HG02973 (cell line): ENCODE measurements at regions not wholly inside any gene's neighbourhood (a gene's known extent, or its start where the extent isn't known, plus 50 kb on each side); places are given as distances from the start of the nearest gene placed in this dataset.

Source experiments
- ATAC-seq: cut with Tn5 transposase; IDR thresholded peaks from one replicate; pipeline ENCODE4 v1.9.1; 2021; ENCODE audit warnings: moderate library complexity; ENCODE audit not compliant: unreplicated experiment

DNA sequence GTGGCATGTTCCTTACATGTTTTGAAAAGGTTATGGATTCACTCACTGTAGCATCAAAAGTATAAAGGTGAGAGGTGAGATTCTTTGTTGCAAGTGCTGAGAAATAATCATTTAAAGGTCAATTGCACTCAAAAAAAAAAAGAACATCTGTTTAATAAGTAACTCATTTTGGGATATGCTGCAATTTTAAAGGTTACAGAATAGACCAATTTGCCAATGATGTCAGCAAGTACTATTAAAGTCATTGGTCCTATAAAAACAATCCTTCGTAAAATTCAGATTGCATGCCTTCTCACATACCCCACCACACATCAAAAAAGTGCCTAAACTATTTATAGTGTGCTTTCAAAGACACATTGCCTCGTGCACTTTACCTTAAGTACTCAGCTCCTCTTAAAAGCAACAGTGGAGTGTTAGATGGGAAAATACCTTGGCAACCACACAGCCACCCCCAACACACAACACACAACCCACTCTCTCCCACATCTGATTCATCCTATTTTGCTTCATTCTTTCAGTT, 218.2 kb upstream of the ADGRL2 start:
- no peak for ATAC-seq

DNA sequence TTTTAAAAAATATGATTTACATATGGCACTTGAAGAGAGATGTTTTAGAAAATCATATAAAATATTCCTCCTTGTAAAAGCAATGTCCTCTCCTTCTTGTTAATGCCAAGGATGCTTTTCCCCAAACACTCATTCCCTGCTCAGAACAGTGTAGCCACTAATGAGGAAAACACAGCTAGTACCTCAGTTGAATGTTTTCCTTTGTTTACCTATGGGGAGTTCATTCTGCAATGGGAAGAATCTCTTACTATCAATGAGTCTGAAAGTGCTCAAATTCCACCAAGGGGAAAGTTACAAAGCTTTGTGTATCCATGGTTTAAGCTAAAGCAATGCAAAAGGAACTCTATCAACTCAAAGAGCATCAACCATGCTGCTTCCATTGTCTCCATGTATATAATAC, 221.9 kb upstream of the ADGRL2 start:
- ATAC-seq = no peak

DNA sequence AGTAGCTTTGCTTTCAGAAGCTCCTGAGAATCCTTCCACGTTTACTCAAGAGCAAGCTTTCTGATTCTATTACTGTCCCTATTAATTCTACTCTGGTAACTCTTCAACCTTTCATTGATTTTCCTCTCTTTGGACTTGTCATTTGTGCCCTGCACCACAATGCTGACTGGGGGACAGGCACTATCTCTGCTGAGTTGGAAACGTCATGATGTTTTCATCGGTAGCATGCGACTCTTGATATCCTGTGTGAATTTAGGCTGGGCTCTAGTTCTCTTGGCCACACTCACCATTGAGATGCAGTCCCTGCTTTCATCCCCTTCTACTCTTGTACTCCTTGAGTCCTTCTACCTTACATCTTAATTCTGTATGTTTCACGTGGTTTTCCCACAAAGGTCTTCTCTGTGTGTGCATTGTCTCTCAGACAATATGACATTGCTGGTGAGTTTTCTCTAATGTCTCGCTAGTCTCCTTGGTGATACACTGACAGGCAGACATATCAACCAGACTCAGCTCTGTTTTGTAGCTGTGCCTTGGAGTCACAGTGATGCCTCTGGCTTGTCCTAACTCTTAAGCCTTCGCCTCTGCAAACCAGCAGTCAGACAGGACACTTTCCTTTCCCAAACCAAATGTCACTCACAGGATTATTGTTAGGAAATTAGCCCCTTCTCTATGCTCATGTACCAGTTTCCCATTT, 223.6 kb upstream of the ADGRL2 start:
- no peak for ATAC-seq

DNA sequence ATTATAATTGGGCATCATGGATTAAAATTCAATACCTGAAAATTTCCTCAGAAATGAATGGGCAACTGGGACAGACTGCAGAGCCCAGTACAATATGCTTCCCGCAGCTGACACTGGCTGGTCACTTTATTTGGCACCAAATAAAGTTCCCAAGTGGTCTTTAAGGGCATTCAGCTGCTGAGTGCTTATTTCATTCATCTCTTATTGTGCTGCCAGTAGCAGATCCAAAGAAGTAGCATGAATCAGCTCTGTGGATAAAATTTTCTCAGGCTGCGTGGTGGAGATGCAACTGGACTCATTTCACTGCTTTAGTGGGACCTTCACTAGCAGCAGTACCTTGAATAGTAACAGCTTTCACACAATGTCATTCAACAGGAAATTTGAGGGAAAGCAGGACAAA, 226.3 kb upstream of the ADGRL2 start:
- ATAC-seq = no peak

DNA sequence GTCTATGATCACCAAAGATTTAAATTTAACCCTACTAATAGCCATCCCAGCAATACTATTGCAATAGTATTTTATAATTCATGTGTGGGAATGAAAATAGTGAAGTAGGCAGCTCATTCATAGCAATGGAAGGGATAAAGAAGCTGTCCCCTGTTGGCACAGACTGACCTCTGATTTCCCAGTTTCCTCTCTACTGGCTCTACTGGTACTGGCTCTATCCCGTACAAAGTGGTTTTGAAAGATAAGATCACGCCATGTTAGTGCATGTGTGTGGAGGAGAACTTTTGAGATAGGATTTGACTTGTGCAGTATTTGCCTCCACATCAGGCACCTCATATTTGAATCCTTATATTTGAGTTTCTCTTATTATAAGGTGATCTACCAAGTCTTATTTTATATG, 227.3 kb upstream of the ADGRL2 start:
- no peak for ATAC-seq

DNA sequence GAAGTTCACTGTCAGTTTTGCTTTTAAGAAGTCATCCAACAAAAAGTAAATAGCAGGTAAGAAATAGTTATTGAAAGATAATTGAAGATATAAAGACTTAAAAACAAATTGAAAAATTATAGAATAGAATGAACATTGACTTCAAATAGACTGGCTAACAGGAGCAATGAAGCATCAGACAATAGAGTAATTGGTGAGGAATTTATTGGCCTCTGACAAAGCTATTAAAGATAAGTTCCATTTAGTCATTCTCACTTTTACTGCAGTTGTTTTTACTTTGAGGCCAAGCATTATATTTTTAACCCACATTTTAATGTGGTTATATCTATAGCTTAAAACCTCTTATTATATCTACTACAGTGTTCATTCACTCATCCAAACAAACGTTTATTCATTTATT, 228.8 kb upstream of the ADGRL2 start:
- ATAC-seq = no peak

DNA sequence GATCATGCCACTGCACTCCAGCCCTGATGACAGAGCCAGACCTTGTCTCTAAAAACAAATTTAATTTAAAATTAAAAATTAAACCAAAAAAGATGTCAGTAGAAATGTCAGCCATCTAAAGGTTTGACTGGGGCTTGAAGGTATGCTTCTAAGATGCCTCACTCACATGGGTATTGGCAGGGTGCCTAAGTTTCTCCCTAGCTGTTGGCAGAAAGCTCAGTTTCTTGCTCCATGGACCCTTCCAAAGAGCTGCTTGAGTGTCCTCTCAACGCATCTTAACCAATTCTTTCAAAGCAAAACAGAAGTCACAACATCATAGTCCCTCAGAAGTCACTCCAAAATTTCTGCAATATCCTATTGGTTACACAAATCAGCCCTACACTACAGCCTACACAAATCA, 231.0 kb upstream of the ADGRL2 start:
- no peak for ATAC-seq

DNA sequence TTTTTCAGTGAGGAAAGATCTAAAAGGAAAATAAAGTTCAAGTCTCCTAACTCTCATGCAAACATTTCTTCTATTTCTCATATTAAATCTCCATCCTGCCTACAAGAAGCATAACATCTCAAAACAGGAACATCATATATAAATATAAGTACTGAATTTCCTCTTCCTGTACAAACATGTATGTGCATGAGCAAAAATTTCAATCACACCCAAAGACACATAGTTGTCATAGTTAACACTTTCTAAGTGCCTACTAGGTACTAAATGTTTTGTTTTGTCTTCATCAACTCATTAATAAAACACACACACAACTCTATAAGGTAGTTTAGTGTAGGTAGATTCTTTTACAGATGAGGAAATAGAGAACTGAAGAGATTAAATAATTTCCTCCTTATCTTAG, 237.1 kb upstream of the ADGRL2 start:
- ATAC-seq = no peak

DNA sequence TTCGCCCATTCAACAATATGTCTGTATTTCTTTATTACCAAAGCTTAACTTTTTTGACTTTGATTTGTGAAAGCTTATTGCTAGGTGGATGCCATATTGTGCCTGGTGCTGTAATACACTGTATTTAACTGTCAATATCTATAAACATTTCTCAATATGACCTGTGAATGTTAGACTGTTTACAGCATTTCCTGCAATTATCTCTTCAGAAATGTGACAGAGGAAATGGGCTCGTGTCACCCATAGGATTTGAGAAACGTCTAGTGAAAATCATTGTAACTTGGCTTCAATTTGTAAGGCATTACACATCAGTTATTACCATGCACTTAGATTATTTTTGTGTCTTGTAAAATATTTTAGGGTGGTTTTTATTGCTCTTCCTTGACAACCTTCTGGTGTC, 237.8 kb upstream of the ADGRL2 start:
- no peak for ATAC-seq

DNA sequence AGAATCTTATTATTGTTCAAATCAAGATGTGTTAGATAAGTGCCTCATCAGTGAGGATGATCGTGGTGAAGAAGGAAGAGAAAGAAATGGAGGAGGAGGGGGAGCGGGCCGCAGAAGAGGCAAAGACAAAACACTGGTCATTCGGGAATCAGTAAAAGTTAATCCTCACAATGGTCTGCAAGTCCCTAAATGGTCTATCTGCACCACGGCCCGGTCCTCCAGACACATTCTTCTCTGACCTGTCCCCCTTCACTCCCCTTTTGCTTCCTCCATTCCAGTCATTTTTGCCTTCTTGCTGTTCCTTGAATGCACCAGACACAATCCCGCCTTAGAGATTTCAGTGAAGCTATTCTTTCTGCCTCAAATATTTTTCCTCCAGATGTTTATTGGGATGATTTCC, 240.1 kb upstream of the ADGRL2 start:
- no peak for ATAC-seq

DNA sequence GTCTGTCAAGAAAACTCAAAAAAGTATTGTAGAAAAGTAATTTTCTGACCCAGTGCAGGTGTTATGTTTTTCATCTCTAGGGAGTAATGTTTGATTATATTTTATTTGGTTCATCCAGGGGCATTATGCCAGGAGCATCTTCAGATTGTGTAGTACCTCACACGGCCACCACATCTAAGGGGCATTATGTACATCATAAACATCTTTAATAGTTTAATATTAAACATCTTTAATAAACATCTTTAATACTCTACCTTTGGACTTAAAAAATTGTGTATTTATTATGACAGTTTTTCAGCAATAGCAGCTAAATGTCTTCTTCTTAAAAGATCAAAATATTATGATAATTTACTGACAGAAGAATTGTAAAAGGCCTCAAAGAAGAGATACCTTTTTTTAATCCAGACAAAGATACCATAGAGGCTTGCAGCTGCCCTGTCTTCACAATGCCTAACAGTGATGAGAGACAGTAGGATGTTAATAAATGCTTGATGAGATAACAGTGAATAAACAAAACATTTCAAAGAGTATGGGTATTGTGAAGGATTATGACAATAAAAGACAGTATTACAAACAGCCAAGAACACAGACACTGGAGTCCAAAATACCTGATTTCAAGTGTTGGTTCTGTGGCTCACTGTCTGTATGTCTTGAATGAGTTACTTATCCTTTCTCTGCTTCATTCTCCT, 240.9 kb upstream of the ADGRL2 start:
- ATAC-seq = no peak

DNA sequence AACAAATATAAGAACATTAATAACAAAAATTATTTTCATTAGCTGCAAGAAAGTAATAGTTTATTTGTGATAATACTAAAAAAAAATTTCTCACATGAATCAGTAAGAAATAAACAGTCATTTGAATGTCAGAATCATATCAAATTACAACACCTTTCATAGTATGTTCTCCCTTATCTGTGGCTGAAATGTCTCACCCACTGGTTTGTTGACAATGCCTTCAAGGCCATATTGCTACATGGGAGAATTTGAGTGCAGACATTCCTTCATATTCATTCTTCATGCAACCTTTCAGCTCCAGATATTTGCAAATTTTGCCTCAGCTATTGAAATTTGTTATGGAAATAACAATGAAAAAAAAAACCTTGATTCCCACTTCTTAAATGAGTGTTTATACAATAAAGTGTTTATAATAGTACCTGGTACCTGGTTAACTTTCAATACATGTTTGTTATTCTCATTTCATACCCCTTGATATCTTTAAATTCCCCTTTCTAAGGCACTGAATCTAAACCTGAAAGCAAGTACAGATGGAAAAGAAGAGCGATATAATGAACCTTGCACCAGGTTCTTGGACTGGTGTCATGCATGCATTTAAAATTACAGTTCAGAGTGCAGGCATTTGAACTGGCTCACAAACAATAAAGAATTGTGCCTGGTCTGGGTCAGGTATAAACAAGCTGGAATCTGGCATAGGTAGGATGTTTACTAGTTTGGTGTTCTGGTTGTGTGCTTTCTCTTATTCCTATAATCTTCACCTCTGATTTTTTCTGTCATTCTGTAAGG, 242.2 kb upstream of the ADGRL2 start:
- ATAC-seq = no peak

DNA sequence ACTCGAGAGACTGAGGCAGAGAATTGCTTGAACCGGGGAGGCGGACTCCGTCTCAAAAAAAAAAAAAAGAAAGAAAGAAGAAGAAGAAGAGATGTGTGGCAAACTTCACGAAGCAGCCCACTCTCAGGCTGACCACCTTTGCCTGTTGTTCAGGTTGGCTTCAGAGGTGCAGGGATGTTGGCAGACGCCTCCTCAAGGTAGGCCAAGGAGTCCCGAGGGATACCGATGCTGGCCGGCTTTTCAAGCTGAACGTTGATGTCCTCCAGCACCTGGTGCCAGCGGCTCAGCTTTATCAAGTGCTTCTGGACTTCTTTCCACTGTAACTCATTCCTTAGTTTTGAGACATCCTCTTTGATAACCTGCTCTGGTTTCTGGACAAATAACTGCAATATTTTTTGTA, 243.8 kb upstream of the ADGRL2 start:
- no peak for ATAC-seq

DNA sequence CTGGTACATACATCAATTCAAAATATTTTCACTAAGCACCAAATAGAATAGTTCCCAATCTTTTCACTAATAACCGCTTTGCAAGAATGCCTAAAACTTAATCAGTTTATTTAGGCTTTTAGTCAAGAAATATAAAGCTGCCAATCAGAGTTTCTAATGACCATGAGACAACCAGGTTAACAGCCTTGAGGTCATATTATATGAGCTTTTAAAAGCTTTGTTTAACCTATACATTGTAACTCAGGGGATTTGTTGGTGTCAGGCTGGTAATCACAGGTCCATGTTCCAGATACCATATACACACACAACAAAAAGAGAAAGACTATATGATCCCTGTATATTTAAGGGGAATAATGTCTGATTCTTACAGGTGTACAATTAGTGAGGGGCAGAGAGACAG, 246.2 kb upstream of the ADGRL2 start:
- no peak for ATAC-seq

DNA sequence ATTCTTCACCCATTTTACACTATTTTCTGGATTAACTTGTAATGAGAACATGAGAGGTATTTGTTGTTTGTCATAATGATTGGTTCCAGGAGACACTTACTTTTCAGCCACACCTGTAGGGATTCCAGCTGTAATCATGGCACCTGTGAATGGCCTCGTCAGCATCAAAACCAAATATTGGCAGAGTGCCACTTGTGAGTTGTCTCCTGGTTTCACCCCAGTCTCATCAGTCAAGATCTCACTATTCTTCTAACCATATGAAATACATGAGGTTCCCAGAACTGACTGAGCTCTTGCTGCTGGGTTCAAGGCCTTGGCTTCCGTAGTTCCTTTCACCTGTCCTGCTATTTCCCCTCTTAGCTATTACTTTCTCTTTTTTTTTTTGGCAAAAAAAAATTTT, 246.6 kb upstream of the ADGRL2 start:
- no peak for ATAC-seq

DNA sequence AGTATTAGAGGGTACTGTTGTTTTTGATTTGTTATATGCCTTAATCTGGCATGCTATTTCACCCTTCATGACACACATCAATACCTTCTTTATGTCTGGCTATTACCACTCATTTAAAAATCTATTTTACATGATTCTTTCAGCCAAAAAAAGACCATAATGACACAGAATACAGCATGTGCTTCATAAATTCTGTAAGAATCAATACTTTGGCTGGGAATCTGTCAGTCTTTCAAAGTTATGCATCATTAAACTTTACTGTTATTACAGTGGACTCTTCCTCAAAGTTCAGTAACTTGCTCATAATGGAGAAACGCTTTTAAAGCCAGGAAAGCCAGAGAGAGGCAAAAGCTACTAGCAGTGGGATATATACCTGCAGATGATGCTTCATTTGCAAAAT, 247.2 kb upstream of the ADGRL2 start:
- ATAC-seq = no peak

DNA sequence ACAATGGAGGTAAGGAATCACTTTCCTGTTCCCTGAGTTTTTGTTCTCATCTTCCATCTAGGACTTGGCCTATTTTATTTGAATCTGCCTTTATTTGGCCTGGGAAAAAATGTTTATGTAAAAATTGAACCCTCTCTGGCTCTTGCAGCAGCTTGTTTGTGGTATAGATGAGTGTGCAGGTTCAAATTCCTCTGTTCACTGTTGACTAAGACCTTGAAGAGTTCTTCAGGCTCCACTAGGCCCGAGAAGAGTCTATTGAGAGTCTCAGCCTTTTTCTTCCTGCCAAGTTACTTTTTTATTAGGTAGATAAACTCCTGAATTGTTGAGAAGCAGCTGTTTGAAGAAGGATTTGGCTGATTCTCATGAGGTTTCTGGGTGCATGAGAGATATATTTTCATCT, 248.8 kb upstream of the ADGRL2 start:
- no peak for ATAC-seq

DNA sequence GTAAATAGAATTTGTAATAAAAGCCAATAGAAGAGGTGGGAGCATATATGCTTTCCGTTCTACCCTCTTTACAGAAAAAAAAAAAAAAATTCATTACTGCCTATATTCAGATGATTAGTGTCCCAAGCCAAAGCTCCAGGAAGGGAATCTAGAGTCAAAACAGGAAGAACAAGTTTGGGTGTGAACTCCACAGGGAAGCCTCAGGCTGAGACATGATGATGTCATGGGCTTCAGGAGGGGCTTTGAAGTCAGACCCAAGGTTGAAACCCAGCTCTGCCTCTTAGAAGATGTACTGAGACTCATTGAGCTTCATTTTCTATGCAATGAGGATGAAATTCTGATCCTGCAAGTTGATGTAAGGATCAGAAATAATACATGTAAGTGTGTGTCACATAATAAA, 250.0 kb upstream of the ADGRL2 start:
- no peak for ATAC-seq

DNA sequence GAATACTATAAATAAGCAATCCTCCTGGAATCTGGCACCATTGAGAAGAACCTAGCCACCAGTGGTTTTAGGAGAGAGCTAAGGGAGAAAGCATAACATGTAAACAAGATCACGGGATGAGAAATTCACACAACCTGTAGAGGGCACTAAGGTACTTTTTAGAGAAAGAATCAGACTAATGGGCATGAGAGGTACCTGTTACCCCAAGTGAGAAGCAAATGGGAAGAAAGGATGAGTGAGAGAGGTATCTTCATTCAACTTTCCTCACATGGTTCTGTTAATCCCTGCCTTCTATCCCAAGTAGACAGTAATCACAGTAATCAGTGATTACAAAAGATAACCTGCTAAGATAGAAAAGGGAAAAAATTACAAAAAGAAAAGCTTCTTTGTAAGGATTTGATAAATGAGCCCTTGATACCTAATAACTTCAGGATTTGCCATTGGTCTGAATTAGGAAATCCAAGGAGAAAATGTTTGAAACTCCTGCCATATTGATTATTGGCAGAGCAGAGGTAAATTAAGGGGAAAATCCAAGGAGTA, 251.1 kb upstream of the ADGRL2 start:
- ATAC-seq = peak; percentile 49

DNA sequence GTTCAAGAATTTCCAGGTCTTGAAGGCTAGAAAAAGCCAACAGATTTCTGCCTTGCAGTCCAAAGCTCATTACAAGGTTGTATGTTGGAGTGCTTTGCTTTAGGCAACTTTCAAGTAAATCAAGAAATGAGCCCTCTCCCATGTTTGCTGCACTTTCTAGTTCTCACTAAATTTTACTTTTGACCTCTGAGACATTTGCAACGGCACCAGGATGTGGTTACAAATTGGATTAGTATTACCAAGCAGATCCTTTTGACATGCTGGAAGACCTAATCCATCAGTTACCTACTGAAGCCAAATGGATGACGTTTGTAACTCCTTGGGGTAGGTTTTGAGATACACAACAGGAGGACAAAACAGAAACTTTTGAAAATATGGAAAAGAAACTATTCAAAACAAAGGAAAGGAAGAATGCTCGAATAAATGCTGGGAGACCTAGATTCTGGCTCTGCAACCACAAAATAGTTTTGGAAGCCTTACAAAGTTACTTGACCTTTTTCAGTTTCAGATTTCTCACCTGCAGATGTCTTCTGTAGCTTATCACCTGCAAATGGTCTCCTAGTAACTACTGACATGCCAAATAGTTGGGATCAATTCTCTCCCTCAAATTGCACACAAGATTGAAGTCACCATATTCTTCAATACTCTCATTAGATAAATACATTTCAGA, 251.7 kb upstream of the ADGRL2 start:
- peak; percentile 46 for ATAC-seq

DNA sequence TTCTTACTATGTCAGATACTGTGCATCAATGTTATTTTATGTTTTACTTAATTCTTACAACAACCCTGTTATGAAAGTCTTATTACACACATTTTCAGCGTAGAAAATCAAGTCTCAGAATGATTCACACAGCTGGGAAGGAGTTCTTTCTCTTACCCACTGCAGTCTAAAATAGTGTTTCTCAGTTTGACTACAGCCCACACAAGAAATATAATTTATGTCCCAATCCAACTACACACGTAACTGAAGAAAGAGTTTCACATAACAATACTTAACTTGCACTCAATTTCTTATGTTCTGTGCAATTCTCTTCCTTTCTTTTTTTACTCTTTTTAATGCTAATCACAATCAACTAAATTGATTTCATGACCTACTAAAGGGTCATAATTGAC, 252.8 kb upstream of the ADGRL2 start:
- peak; percentile 76 for ATAC-seq
